Caco-2 (cell line): ENCODE measurements at regions not wholly inside any gene's neighbourhood (a gene's known extent, or its start where the extent isn't known, plus 50 kb on each side); places are given as distances from the start of the nearest gene placed in this dataset.

ENCODE experiments used
- BruUV-seq: library from RNA; stranded (reverse); fragments of 400-500 nt; replicated peaks from 2 replicates; lab custom pipeline; 2021; lab: Mats Ljungman, UMichigan
- CTCF ChIA-PET: fragments of 300-600 bp; sonication (Branson Sonifier 250); formaldehyde crosslinking; loops from one replicate; lab custom pipeline; 2022; ENCODE audit warnings: antibody characterized with exemption; lab: Charles Lee
- POLR2A ChIA-PET: fragments of 300-600 bp; sonication (Branson Sonifier 250); formaldehyde crosslinking; loops from one replicate; lab custom pipeline; 2022; ENCODE audit warnings: antibody characterized with exemption; lab: Charles Lee
- DNase-seq, 2 experiments: peaks; one replicate each; pipeline versions ENCODE4 v3.0.0 to v3.0.0-alpha.2; 2020 to 2022
- H3K27me3 ChIP-seq: replicated peaks from 2 replicates; pipeline ENCODE4 v1.6.0; 2011; ENCODE audit warnings: low read length; ENCODE audit not compliant: control insufficient read depth, insufficient read depth
- H3K36me3 ChIP-seq: 2 replicates; pipeline ENCODE4 v1.5.1; 2011; ENCODE audit warnings: low read length; ENCODE audit not compliant: control insufficient read depth, insufficient read depth
- H3K4me1 ChIP-seq: fragments of 250-450 bp; sonication (Bioruptor Pico); 2 replicates; pipeline ENCODE4 v1.5.1; 2020; ENCODE audit warnings: mild to moderate bottlenecking
- H3K4me3 ChIP-seq: 2 replicates; pipeline ENCODE4 v1.5.1; 2011; ENCODE audit warnings: low read depth, mild to moderate bottlenecking, control low read depth, low read length
- H3K9me3 ChIP-seq: fragments of 250-450 bp; sonication (Bioruptor Pico); 2 replicates; pipeline ENCODE4 v1.5.1; 2020; ENCODE audit warnings: mild to moderate bottlenecking, moderate library complexity
- H3K27ac Mint-ChIP-seq: one replicate; pipeline ENCODE4 v1.8.0; 2022; ENCODE audit warnings: mixed read lengths; ENCODE audit not compliant: unreplicated experiment
- H3K27me3 Mint-ChIP-seq: one replicate; pipeline ENCODE4 v1.8.0; 2022; ENCODE audit warnings: mixed read lengths; ENCODE audit not compliant: insufficient read depth, unreplicated experiment
- H3K36me3 Mint-ChIP-seq: one replicate; pipeline ENCODE4 v1.8.0; 2022; ENCODE audit warnings: mild to moderate bottlenecking, mixed read lengths; ENCODE audit not compliant: insufficient read depth, unreplicated experiment
- H3K4me1 Mint-ChIP-seq: one replicate; pipeline ENCODE4 v1.8.0; 2022; ENCODE audit warnings: low read depth, mixed read lengths; ENCODE audit not compliant: unreplicated experiment
- H3K4me3 Mint-ChIP-seq: one replicate; pipeline ENCODE4 v1.8.0; 2022; ENCODE audit warnings: mild to moderate bottlenecking, moderate library complexity, mixed read lengths; ENCODE audit not compliant: unreplicated experiment
- H3K9me3 Mint-ChIP-seq: one replicate; pipeline ENCODE4 v1.8.0; 2022; ENCODE audit warnings: mixed read lengths; ENCODE audit not compliant: unreplicated experiment
- CTCF ChIP-seq, 2 experiments: fragments of 200-600 bp in 1 of 2; IDR thresholded peaks; 1 replicate in 1 of 2; 2 replicates in 1 of 2; pipeline versions ENCODE4 v1.5.1 to v1.8.0; 2011 to 2022; ENCODE audit warnings: antibody characterized with exemption in 1 of 2, control low read depth in 1 of 2, inconsistent platforms in 1 of 2, low read depth in 1 of 2, low read length in 1 of 2, mild to moderate bottlenecking in 1 of 2, moderate library complexity in 1 of 2; ENCODE audit not compliant: insufficient read depth in 1 of 2, severe bottlenecking in 1 of 2, unreplicated experiment in 1 of 2
- intact Hi-C: fragments of 100-400 bp; cut with micrococcal nuclease; formaldehyde crosslinking; loops from one replicate; pipeline ENCODE4 v1.10.0; 2022; ENCODE audit not compliant: unreplicated experiment

GRCh38 chr1:234712891-234713305 lies 102.9 kb upstream of the IRF2BP2 start:
- Mint-ChIP-seq H3K4me3 (no peak overlapping the region), H3K27ac (peak overlapping the region; percentile 86), H3K36me3 (no peaks in the 10 kb centered on the region), H3K4me1 (peaks cover 60% of the 10 kb centered on the region), H3K27me3 (no peaks in the 10 kb centered on the region), H3K9me3 (peaks cover 9% of the 10 kb centered on the region)
- H3K4me3 ChIP-seq: no peak overlapping the region
- no peaks in the 10 kb centered on the region for H3K36me3 ChIP-seq
- no TSS peak for BruUV-seq
- peaks cover 7% of the 10 kb centered on the region; the same call in 1 of the 2 replicates for H3K9me3 ChIP-seq
- H3K4me1 ChIP-seq: peaks cover 83% of the 10 kb centered on the region
- DNase-seq: no peak
- POLR2A ChIA-PET: no interaction called here
- H3K27me3 ChIP-seq: no peaks in the 10 kb centered on the region
- TF ChIP-seq CTCF (IDR thresholded peaks at IDR 0.05; ENCODE audit: insufficient read depth in 1 of 2, low read depth in 1 of 2, low read length in 1 of 2, severe bottlenecking in 1 of 2, unreplicated experiment in 1 of 2): no peak
- intact Hi-C loops: loop anchor here (1.0 to 2.0 kb wide), 2 partner anchors 14 to 70 kb away; no protein-coding TSS in a partner anchor
- CTCF ChIA-PET: no interaction called here

DNA sequence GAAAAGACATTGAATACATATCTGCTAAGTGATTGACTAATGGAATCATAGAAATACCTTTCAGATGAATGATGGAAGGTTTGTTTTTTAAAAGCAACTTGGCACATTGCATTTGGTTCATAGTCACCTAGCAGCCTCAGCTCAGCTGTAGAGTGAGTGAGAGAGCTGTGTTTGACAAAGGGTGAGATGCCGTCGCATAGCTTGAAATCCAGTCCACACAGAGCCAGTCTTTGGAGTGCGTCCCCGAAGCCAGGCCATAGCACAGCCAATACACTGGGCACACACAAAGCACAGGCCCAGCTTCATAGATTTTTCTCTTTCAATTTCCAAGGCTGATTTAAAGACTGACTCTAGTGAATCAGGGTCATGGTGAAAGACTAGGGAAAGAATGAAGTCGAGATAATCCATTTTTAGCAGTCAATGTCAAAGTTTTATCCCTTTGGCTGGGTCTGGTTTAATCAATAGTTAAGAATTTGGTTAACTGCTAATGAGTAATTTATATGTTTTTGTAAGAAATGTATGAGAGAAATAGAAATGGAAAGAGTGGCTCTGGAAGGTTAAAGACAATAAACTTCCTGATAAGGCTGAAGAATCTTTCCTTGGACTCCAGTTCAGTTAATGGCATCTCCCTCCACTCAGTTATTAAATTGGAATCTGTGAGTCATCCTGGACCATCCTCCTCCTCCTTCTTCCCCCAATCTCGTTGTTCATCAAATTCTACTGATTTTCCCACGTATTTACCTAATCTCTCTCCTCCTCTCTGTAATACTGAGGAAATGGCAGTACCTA lies 101.2 kb upstream of the IRF2BP2 start:
- CTCF ChIA-PET: no interaction called here
- POLR2A ChIA-PET: interaction anchor here (0.6 to 1.9 kb wide), 2 partner anchors 99 to 100 kb away, joined by 4 to 9 read pairs; no protein-coding TSS in a partner anchor
- peak overlapping the region; percentile 50 for H3K27ac Mint-ChIP-seq

GRCh38 chr1:234710381-234710780 lies 100.4 kb upstream of the IRF2BP2 start:
- CTCF ChIA-PET: no interaction called here
- intact Hi-C loops: no loop called here
- no peak for DNase-seq
- Mint-ChIP-seq H3K27me3 (no peaks in the 10 kb centered on the region), H3K4me1 (peaks cover 35% of the 10 kb centered on the region), H3K27ac (no peak overlapping the region), H3K4me3 (no peak overlapping the region), H3K36me3 (no peaks in the 10 kb centered on the region), H3K9me3 (peaks cover 17% of the 10 kb centered on the region)
- no peaks in the 10 kb centered on the region for H3K27me3 ChIP-seq
- TF ChIP-seq CTCF (IDR thresholded peaks at IDR 0.05; ENCODE audit: insufficient read depth in 1 of 2, low read depth in 1 of 2, low read length in 1 of 2, severe bottlenecking in 1 of 2, unreplicated experiment in 1 of 2): no peak
- no peak overlapping the region for H3K4me3 ChIP-seq
- BruUV-seq: no TSS peak
- peaks cover 7% of the 10 kb centered on the region; the same call in 1 of the 2 replicates for H3K9me3 ChIP-seq
- H3K4me1 ChIP-seq: peaks cover 61% of the 10 kb centered on the region
- no peaks in the 10 kb centered on the region for H3K36me3 ChIP-seq
- POLR2A ChIA-PET: interaction anchor here (1.9 kb wide), 1 partner anchor 99 kb away, joined by 9 read pairs; no protein-coding TSS in a partner anchor

More for the DNA sequence above, 101.2 kb upstream of the IRF2BP2 start:
- Mint-ChIP-seq H3K4me3 (no peak overlapping the region), H3K4me1 (peaks cover 43% of the 10 kb centered on the region), H3K27me3 (no peaks in the 10 kb centered on the region), H3K36me3 (no peaks in the 10 kb centered on the region), H3K9me3 (peaks cover 10% of the 10 kb centered on the region)
- Histone ChIP-seq H3K4me1 (peaks cover 68% of the 10 kb centered on the region), H3K9me3 (peaks cover 7% of the 10 kb centered on the region; the same call in 1 of the 2 replicates), H3K27me3 (no peaks in the 10 kb centered on the region), H3K4me3 (no peak overlapping the region), H3K36me3 (no peaks in the 10 kb centered on the region)
- BruUV-seq: no TSS peak
- no peak for TF ChIP-seq CTCF (IDR thresholded peaks at IDR 0.05; ENCODE audit: insufficient read depth in 1 of 2, low read depth in 1 of 2, low read length in 1 of 2, severe bottlenecking in 1 of 2, unreplicated experiment in 1 of 2)
- DNase-seq: no peak
- intact Hi-C loops: no loop called here
